GM12878 (cell line): ENCODE measurements at regions not wholly inside any gene's neighbourhood (a gene's known extent, or its start where the extent isn't known, plus 50 kb on each side); places are given as distances from the start of the nearest gene placed in this dataset.

Source experiments
- ATAC-seq: fragments of 200-7000 bp; cut with Tn5 transposase; 3 replicates; pipeline ENCODE4 v1.9.1; 2020; ENCODE audit warnings: mild to moderate bottlenecking, moderate library complexity
- BruUV-seq: library from RNA; stranded (reverse); fragments of 400-500 nt; replicated peaks from 2 replicates; lab custom pipeline; 2021; lab: Mats Ljungman, UMichigan
- CTCF ChIA-PET: fragments of 300-600 bp; sonication (Branson Sonifier 250); formaldehyde crosslinking; extraction: SDS; loops from one replicate; lab custom pipeline; 2021; ENCODE audit warnings: inconsistent platforms; lab: Yijun Ruan, JAX
- POLR2A ChIA-PET: fragments of 350-600 bp; formaldehyde crosslinking; extraction: SDS; loops from one replicate; lab custom pipeline; 2021; ENCODE audit warnings: inconsistent platforms; lab: Charles Lee
- RAD21 ChIA-PET: fragments of 300-600 bp; sonication (Branson Sonifier 250); formaldehyde crosslinking; loops from one replicate; lab custom pipeline; 2023; ENCODE audit warnings: antibody characterized with exemption; ENCODE audit not compliant: unreplicated experiment; lab: Charles Lee
- SMC1A ChIA-PET: fragments of 300-600 bp; sonication (Branson Sonifier 250); formaldehyde crosslinking; loops from one replicate; lab custom pipeline; 2023; ENCODE audit not compliant: unreplicated experiment, uncharacterized antibody; lab: Charles Lee
- DNase-seq: peaks from one replicate; pipeline ENCODE4 v3.0.0-alpha.2; 2011; ENCODE audit warnings: low read depth, low spot score
- FAIRE-seq: peaks from 3 replicates; lab custom pipeline; 2011; peaks lifted over from hg19 to GRCh38; lab: Jason Lieb, UNC
- H2AFZ ChIP-seq: 2 replicates; pipeline ENCODE4 v1.6.0; 2011; ENCODE audit warnings: low read depth, low read length, control low read depth; ENCODE audit not compliant: control insufficient read depth
- H3K27ac ChIP-seq: 2 replicates; pipeline ENCODE4 v1.5.1; 2011; ENCODE audit warnings: control low read depth; ENCODE audit not compliant: control insufficient read depth, insufficient read depth
- H3K27me3 ChIP-seq, 2 experiments: replicated peaks in 1 of 2; 2 replicates each; pipeline versions ENCODE4 v1.6.0 to v1.6.1; 2011; ENCODE audit warnings: low read length in 1 of 2; ENCODE audit not compliant: control insufficient read depth in 2 of 2, insufficient read depth in 2 of 2
- H3K36me3 ChIP-seq, 2 experiments: 2 replicates each; pipeline ENCODE4 v1.5.1; 2011; ENCODE audit warnings: low read length in 1 of 2; ENCODE audit not compliant: control insufficient read depth in 2 of 2, insufficient read depth in 2 of 2
- H3K4me1 ChIP-seq: 2 replicates; pipeline ENCODE4 v1.6.1; 2011; ENCODE audit warnings: mild to moderate bottlenecking, low read length, moderate library complexity, mixed read lengths; ENCODE audit not compliant: control insufficient read depth, insufficient read depth
- H3K4me2 ChIP-seq: 2 replicates; pipeline ENCODE4 v1.6.0; 2011; ENCODE audit warnings: control low read depth; ENCODE audit not compliant: control insufficient read depth, insufficient read depth
- H3K4me3 ChIP-seq: fragments of 200-600 bp; sonication (generic); 2 replicates; pipeline ENCODE4 v1.5.1; 2016
- H3K79me2 ChIP-seq: 2 replicates; pipeline ENCODE4 v1.6.0; 2011; ENCODE audit warnings: low read length; ENCODE audit not compliant: control insufficient read depth, insufficient read depth
- H3K9ac ChIP-seq: 2 replicates; pipeline ENCODE4 v1.8.0; 2011; ENCODE audit warnings: low read length, control low read depth, mixed read lengths; ENCODE audit not compliant: control insufficient read depth, insufficient read depth
- H3K9me3 ChIP-seq: replicated peaks from 3 replicates; pipeline ENCODE4 v1.5.1; 2011; ENCODE audit warnings: mild to moderate bottlenecking, low read length; ENCODE audit not compliant: control insufficient read depth, insufficient read depth
- H4K20me1 ChIP-seq: 2 replicates; pipeline ENCODE4 v1.6.0; 2011; ENCODE audit not compliant: control insufficient read depth, insufficient read depth
- CBFB ChIP-seq: IDR thresholded peaks from 2 replicates; pipeline ENCODE4 v1.6.1; 2016; ENCODE audit warnings: antibody characterized with exemption, low read depth
- DPF2 ChIP-seq: fragments of 450-650 bp; IDR thresholded peaks from 2 replicates; pipeline ENCODE4 v1.6.1; 2017; ENCODE audit warnings: mild to moderate bottlenecking
- MYC ChIP-seq: IDR thresholded peaks from 2 replicates; pipeline ENCODE4 v1.6.1; 2011; ENCODE audit warnings: mild to moderate bottlenecking, low read length, moderate library complexity, inconsistent platforms; ENCODE audit not compliant: insufficient read depth, insufficient replicate concordance, insufficient read length, severe bottlenecking
- SP1 ChIP-seq: IDR thresholded peaks from one replicate; pipeline ENCODE4 v1.6.1; 2011; ENCODE audit warnings: low read depth, low read length
- ZNF622 ChIP-seq: fragments of 450-650 bp; IDR thresholded peaks from 2 replicates; pipeline ENCODE4 v1.6.1; 2017; ENCODE audit warnings: mild to moderate bottlenecking, inconsistent platforms
- WGBS: methylation state at CpG from one replicate; pipeline ENCODE4 v1.1.6; 2016; ENCODE audit warnings: low lambda C conversion rate; ENCODE audit not compliant: insufficient replicate concordance, insufficient coverage; ENCODE audit errors: missing lambda C conversion rate; 5-methylcytosine and 5-hydroxymethylcytosine counted together
- in situ Hi-C: fragments of 300-500 bp; cut with MboI; formaldehyde crosslinking; loops from 9 replicates; pipeline ENCODE4 v1.14.3; 2018; ENCODE audit warnings: mixed read lengths
- intact Hi-C: fragments of 100-400 bp; cut with micrococcal nuclease; formaldehyde crosslinking; loops from one replicate; pipeline ENCODE4 v1.14.2; 2022; ENCODE audit not compliant: unreplicated experiment
- TF ChIP-seq, protein P1 (sequence below): fragments of 450-650 bp; IDR thresholded peaks from 2 replicates; pipeline ENCODE4 v1.6.1; 2017; ENCODE audit warnings: antibody characterized with exemption, mild to moderate bottlenecking, moderate library complexity

DNA sequence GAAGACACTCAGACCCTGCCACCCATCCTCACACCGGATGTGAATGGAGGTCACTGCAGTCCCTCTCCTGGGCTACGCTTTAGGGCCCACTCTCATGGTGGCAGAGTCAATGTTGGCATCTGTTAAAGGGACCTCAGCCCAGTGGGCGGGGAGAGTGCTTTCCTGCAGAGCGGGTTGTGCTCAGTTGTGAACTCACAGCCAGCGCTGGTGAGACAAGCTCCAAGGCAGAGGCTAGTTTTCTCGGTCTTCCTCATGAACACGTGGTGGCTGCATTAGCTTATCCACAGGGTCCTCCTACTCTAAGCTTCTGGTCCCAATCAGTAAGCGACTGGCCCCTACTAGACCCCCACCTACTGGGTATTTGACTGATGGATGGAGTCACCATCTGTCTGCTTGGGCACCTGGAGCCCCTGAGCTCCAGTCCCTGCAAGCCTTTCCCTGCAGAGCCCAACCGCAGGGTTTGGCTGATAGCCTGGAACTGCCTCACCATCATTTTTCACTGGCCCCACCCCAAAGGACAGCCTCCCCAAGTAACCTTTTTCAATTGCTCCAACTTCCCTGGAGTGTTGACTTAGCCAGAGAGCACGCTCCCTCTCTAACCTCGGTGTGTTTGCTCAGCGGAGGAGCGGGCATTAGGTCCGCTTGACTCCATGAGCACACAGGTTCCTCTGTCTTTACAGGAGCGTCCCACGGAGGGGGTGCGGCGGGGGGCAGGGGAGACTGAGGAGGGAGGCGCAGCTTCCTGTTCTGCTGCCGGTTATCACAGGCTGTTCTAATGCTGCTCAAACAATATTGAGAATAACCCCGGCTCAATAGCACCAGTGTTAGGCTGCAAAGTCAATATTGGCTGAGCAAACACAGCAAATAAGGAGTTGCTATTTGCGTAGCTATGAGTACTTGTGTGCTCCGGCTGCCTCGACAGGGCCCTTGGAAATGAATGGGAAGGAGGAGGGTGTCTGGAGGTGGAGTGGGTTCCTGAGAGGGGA, 141.7 kb downstream of the RPLP1 start (continued):
- no peak for TF ChIP-seq CBFB

DNA sequence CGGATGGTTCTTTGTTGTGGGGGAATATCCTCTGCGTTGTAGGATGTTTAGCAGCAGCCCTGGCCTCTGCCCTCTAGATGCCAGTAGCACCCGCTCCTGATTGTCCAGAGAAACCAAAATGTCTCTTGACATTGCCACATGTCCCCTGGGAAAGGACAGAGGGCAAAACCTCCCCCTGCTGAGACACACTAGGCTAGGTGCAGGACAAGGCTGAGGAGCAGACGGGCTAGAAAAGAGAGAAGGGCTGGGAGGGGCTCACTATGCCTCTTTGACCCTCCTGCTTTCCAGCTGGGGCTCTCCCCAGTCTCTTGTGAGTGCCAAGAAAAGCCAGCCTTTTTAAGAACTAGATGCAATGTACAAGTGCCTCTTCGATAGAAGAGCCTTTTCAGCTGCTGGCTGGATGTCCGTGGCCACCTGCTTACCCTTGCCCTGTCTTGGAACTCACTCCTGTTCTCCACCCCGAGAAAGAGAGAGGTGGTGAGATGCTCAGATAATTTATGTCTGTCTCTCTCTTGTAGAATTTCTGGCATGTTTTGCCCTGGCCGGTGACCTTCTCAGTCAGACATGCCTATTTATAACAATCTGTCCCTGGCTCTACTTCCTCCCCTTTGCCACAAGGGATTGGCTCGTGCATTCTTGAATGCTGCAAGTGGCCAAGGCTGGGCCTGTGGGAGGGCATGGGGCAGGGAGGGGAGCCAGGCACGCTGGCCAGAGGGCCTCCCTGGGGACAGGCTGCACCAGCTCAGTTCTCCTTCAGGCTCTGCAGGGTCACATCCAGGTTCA, 142.6 kb downstream of the RPLP1 start:
- no peak for FAIRE-seq

More for the DNA sequence above, 142.6 kb downstream of the RPLP1 start:
- H3K9me3 ChIP-seq = no peaks in the 10 kb centered on the region
- TF ChIP-seq MYC (no peak), SP1 (no peak), DPF2 (no peak), ZNF622 (no peak)
- TF ChIP-seq, protein P1, sequence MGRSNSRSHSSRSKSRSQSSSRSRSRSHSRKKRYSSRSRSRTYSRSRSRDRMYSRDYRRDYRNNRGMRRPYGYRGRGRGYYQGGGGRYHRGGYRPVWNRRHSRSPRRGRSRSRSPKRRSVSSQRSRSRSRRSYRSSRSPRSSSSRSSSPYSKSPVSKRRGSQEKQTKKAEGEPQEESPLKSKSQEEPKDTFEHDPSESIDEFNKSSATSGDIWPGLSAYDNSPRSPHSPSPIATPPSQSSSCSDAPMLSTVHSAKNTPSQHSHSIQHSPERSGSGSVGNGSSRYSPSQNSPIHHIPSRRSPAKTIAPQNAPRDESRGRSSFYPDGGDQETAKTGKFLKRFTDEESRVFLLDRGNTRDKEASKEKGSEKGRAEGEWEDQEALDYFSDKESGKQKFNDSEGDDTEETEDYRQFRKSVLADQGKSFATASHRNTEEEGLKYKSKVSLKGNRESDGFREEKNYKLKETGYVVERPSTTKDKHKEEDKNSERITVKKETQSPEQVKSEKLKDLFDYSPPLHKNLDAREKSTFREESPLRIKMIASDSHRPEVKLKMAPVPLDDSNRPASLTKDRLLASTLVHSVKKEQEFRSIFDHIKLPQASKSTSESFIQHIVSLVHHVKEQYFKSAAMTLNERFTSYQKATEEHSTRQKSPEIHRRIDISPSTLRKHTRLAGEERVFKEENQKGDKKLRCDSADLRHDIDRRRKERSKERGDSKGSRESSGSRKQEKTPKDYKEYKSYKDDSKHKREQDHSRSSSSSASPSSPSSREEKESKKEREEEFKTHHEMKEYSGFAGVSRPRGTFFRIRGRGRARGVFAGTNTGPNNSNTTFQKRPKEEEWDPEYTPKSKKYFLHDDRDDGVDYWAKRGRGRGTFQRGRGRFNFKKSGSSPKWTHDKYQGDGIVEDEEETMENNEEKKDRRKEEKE = no peak
- WGBS = 21% methylated on average over 10 of the region's 10 CpGs
- intact Hi-C loops (no loop called here), in situ Hi-C loops (no loop called here)
- no peak for ATAC-seq
- H3K9ac ChIP-seq = no peak overlapping the region
- no peak overlapping the region for H3K4me3 ChIP-seq
- H3K79me2 ChIP-seq = no peaks in the 10 kb centered on the region
- no TSS peak for BruUV-seq
- H4K20me1 ChIP-seq = no peaks in the 10 kb centered on the region
- no peaks in the 10 kb centered on the region for H3K4me1 ChIP-seq
- H3K36me3 ChIP-seq = no peaks in the 10 kb centered on the region
- H3K27me3 ChIP-seq = peaks cover 6% of the 10 kb centered on the region in 2 experiments; a peak in 2 of 4 replicates
- RAD21 ChIA-PET = no interaction called here
- H3K27ac ChIP-seq = no peak overlapping the region
- DNase-seq = no peak
- SMC1A ChIA-PET = no interaction called here
- H3K4me2 ChIP-seq = no peak overlapping the region
- no peak overlapping the region for H2AFZ ChIP-seq
- CTCF ChIA-PET = interaction anchor here (0.5 kb wide), 1 partner anchor 984 kb away, joined by 3 read pairs; no protein-coding TSS in a partner anchor
- POLR2A ChIA-PET = no interaction called here
